ENCODE measurements at regions not wholly inside any gene's neighbourhood (a gene's known extent, or its start where the extent isn't known, plus 50 kb on each side); places are given as distances from the start of the nearest gene placed in this dataset.

GRCh38 chr10:78518224-78518623, 484.6 kb downstream of the RPS24 start:
- TF ChIP-seq CTCF (IDR thresholded peaks at IDR 0.05), result no peak
- TF ChIP-seq POLR2A (IDR thresholded peaks at IDR 0.05), result no peak

Measured in tibial nerve (tissue), 3 donors.